AG04449 (cell line): ENCODE measurements at regions not wholly inside any gene's neighbourhood (a gene's known extent, or its start where the extent isn't known, plus 50 kb on each side); places are given as distances from the start of the nearest gene placed in this dataset.

ENCODE experiments used
- CTCF ChIA-PET: fragments of 350-600 bp; formaldehyde crosslinking; extraction: SDS; loops from one replicate; lab custom pipeline; 2021; ENCODE audit warnings: antibody characterized with exemption; lab: Yijun Ruan, JAX
- POLR2A ChIA-PET: fragments of 400-600, 350-600 bp; formaldehyde crosslinking; extraction: SDS; loops from one replicate; lab custom pipeline; 2020; ENCODE audit warnings: antibody characterized with exemption, inconsistent platforms; lab: Yijun Ruan, JAX
- DNase-seq: peaks from one replicate; pipeline ENCODE4 v3.0.0-alpha.2; 2010; ENCODE audit warnings: low read depth, low spot score
- H3K4me3 ChIP-seq: 2 replicates; pipeline ENCODE4 v1.5.1; 2011; ENCODE audit warnings: low read depth, mild to moderate bottlenecking, control low read depth, low read length
- CTCF ChIP-seq: IDR thresholded peaks from one replicate; pipeline ENCODE4 v1.5.1; 2011; ENCODE audit warnings: mild to moderate bottlenecking, moderate library complexity, low read length, control low read depth, inconsistent platforms; ENCODE audit not compliant: insufficient read depth; ENCODE audit errors: missing control alignments

- ChIA-PET POLR2A (no interaction called here), CTCF (no interaction called here)
- no peak for TF ChIP-seq CTCF
- no peak for DNase-seq
- H3K4me3 ChIP-seq, result no peak overlapping the region
Measured at GRCh38 chr4:160194716-160195115, 1091.8 kb downstream of the RAPGEF2 start.

GRCh38 chr4:160202802-160203201 lies 1099.9 kb downstream of the RAPGEF2 start:
- POLR2A ChIA-PET, result no interaction called here
- CTCF ChIA-PET, result no interaction called here
- TF ChIP-seq CTCF, result no peak
- H3K4me3 ChIP-seq, result no peak overlapping the region
- no peak for DNase-seq

GRCh38 chr4:160212078-160212477 lies 1109.2 kb downstream of the RAPGEF2 start:
- no peak for DNase-seq
- ChIA-PET CTCF (no interaction called here), POLR2A (no interaction called here)
- no peak overlapping the region for H3K4me3 ChIP-seq
- no peak for TF ChIP-seq CTCF

GRCh38 chr4:160213366-160213765 lies 1110.5 kb downstream of the RAPGEF2 start:
- ChIA-PET POLR2A (no interaction called here), CTCF (no interaction called here)
- no peak for DNase-seq
- no peak overlapping the region for H3K4me3 ChIP-seq
- no peak for TF ChIP-seq CTCF

- no peak for TF ChIP-seq CTCF
- no peak for DNase-seq
- ChIA-PET POLR2A (no interaction called here), CTCF (no interaction called here)
- no peak overlapping the region for H3K4me3 ChIP-seq
Measured at GRCh38 chr4:160217352-160217751, 1114.5 kb downstream of the RAPGEF2 start.

GRCh38 chr4:160224049-160224448 lies 1121.2 kb downstream of the RAPGEF2 start:
- no peak for DNase-seq
- H3K4me3 ChIP-seq, result no peak overlapping the region
- POLR2A ChIA-PET, result no interaction called here
- CTCF ChIA-PET, result no interaction called here
- TF ChIP-seq CTCF, result no peak
